ENCODE measurements at regions not wholly inside any gene's neighbourhood (a gene's known extent, or its start where the extent isn't known, plus 50 kb on each side); places are given as distances from the start of the nearest gene placed in this dataset.
"Not testable (repeated sequence)": the region's sequence is repeated elsewhere in the genome, so short reads cannot be mapped to it uniquely, and the experiment has no call there.

- Histone ChIP-seq H3K27me3 (ENCODE audit: insufficient read depth, low read depth, low read length) (no peaks in the 10 kb centered on the region), H3K9ac (ENCODE audit: low read length) (no peak overlapping the region), H3K9me2 (ENCODE audit: insufficient read depth, low read length) (no peaks in the 10 kb centered on the region), H3F3A (ENCODE audit: insufficient read depth, low read length, poor library complexity, severe bottlenecking) (no peaks in the 10 kb centered on the region), H3K9me3 (ENCODE audit: low read length) (no peaks in the 10 kb centered on the region), H3K36me3 (ENCODE audit: insufficient read depth, low read length) (no peaks in the 10 kb centered on the region), H2AFZ (ENCODE audit: low read depth, low read length) (no peak overlapping the region), H3K79me2 (replicated peaks; ENCODE audit: insufficient read depth, low read length) (no peaks in the 10 kb centered on the region), H3K4me2 (ENCODE audit: low read length) (no peak overlapping the region), H3K4me3 (ENCODE audit: low read length) (no peak overlapping the region), H4K20me1 (ENCODE audit: insufficient read depth) (no peaks in the 10 kb centered on the region), H3K27ac (ENCODE audit: low read length) (no peak overlapping the region)
- TF ChIP-seq EP300 (conservative IDR thresholded peaks at IDR 0.05; ENCODE audit: poor library complexity, severe bottlenecking) (no peak), MXI1 (conservative IDR thresholded peaks at IDR 0.05; ENCODE audit: poor library complexity, severe bottlenecking) (no peak), RAD21 (conservative IDR thresholded peaks at IDR 0.05) (no peak), TAF1 (IDR thresholded peaks at IDR 0.05; ENCODE audit: low read depth) (no peak), POLR2AphosphoS5 (IDR thresholded peaks at IDR 0.05) (no peak)
Observed at GRCh38 chr16:50448522-50448921, 79.7 kb upstream of the BRD7 start.

GRCh38 chr16:50447386-50447785 lies 78.6 kb upstream of the BRD7 start:
- H3K79me2 ChIP-seq (replicated peaks; ENCODE audit: insufficient read depth, low read length); H3K27me3 ChIP-seq (ENCODE audit: insufficient read depth, low read depth, low read length); H3K4me2 ChIP-seq (ENCODE audit: low read length); H3K9ac ChIP-seq (ENCODE audit: low read length); H3K4me3 ChIP-seq (ENCODE audit: low read length); H3K9me3 ChIP-seq (ENCODE audit: low read length); H3K27ac ChIP-seq (ENCODE audit: low read length); H3K9me2 ChIP-seq (ENCODE audit: insufficient read depth, low read length); H3K36me3 ChIP-seq (ENCODE audit: insufficient read depth, low read length); H2AFZ ChIP-seq (ENCODE audit: low read depth, low read length); H4K20me1 ChIP-seq (ENCODE audit: insufficient read depth); H3F3A ChIP-seq (ENCODE audit: insufficient read depth, low read length, poor library complexity, severe bottlenecking): not testable (repeated sequence)

DNA sequence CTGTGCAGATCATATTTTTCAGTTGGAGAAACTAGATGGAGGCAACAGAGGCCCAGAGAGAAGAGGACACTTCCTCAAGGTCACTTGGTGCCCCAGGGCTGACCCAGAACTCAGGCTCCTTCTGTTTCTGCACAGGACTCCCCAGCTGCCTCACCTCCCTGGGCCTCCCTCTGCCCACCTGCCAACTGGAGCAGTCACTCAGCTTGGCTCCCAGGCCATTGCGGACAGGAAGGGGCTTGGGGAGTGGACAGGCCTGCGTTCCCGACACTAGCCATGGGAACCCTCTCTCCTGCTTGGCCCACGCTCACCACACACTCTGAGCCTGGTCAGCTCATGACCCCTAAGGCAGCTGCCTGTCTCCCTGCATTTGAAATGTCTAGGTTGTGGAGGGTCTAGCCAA lies 78.1 kb upstream of the BRD7 start:
- H3F3A ChIP-seq (ENCODE audit: insufficient read depth, low read length, poor library complexity, severe bottlenecking), result no peaks in the 10 kb centered on the region
- no peaks in the 10 kb centered on the region for H3K79me2 ChIP-seq (replicated peaks; ENCODE audit: insufficient read depth, low read length)
- H2AFZ ChIP-seq (ENCODE audit: low read depth, low read length), result no peak overlapping the region
- H3K9ac ChIP-seq (ENCODE audit: low read length), result no peak overlapping the region
- H3K9me2 ChIP-seq (ENCODE audit: insufficient read depth, low read length), result no peaks in the 10 kb centered on the region
- TF ChIP-seq POLR2AphosphoS5 (IDR thresholded peaks at IDR 0.05) (no peak), SMC3 (conservative IDR thresholded peaks at IDR 0.05; ENCODE audit: poor library complexity) (no peak), RAD21 (conservative IDR thresholded peaks at IDR 0.05) (no peak), EZH2 (IDR thresholded peaks at IDR 0.05; ENCODE audit: borderline replicate concordance, insufficient read depth, low read length, poor library complexity, severe bottlenecking) (no peak), EP300 (conservative IDR thresholded peaks at IDR 0.05; ENCODE audit: poor library complexity, severe bottlenecking) (no peak), TAF1 (IDR thresholded peaks at IDR 0.05; ENCODE audit: low read depth) (no peak), REST (IDR thresholded peaks at IDR 0.05; ENCODE audit: borderline replicate concordance) (no peak), MXI1 (conservative IDR thresholded peaks at IDR 0.05; ENCODE audit: poor library complexity, severe bottlenecking) (no peak)
- TF ChIP-seq, protein P1, sequence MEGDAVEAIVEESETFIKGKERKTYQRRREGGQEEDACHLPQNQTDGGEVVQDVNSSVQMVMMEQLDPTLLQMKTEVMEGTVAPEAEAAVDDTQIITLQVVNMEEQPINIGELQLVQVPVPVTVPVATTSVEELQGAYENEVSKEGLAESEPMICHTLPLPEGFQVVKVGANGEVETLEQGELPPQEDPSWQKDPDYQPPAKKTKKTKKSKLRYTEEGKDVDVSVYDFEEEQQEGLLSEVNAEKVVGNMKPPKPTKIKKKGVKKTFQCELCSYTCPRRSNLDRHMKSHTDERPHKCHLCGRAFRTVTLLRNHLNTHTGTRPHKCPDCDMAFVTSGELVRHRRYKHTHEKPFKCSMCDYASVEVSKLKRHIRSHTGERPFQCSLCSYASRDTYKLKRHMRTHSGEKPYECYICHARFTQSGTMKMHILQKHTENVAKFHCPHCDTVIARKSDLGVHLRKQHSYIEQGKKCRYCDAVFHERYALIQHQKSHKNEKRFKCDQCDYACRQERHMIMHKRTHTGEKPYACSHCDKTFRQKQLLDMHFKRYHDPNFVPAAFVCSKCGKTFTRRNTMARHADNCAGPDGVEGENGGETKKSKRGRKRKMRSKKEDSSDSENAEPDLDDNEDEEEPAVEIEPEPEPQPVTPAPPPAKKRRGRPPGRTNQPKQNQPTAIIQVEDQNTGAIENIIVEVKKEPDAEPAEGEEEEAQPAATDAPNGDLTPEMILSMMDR (IDR thresholded peaks at IDR 0.05; ENCODE audit: poor library complexity, severe bottlenecking), result no peak
- no peaks in the 10 kb centered on the region for H3K9me3 ChIP-seq (ENCODE audit: low read length)
- H3K36me3 ChIP-seq (ENCODE audit: insufficient read depth, low read length), result no peaks in the 10 kb centered on the region
- no peaks in the 10 kb centered on the region for H4K20me1 ChIP-seq (ENCODE audit: insufficient read depth)
- no peak overlapping the region for H3K4me2 ChIP-seq (ENCODE audit: low read length)
- no peak overlapping the region for H3K27ac ChIP-seq (ENCODE audit: low read length)
- no peak overlapping the region for H3K4me3 ChIP-seq (ENCODE audit: low read length)
- H3K27me3 ChIP-seq (ENCODE audit: insufficient read depth, low read depth, low read length), result no peaks in the 10 kb centered on the region
